H1 (cell line): ENCODE measurements at regions not wholly inside any gene's neighbourhood (a gene's known extent, or its start where the extent isn't known, plus 50 kb on each side); places are given as distances from the start of the nearest gene placed in this dataset.

Source experiments
- CTCF ChIA-PET: fragments of 300-600 bp; sonication (Branson Sonifier 250); formaldehyde crosslinking; loops from one replicate; lab custom pipeline; 2021; ENCODE audit not compliant: partially characterized antibody; lab: Charles Lee
- POLR2A ChIA-PET: fragments of 300-600 bp; sonication (Branson Sonifier 250); formaldehyde crosslinking; loops from one replicate; lab custom pipeline; 2021; ENCODE audit warnings: inconsistent platforms; ENCODE audit not compliant: partially characterized antibody; lab: Charles Lee
- DNase-seq, 2 experiments: peaks; one replicate each; pipeline versions ENCODE4 v3.0.0 to v3.0.0-alpha.2; 2010 to 2022; ENCODE audit warnings: low spot score in 2 of 2, low read depth in 1 of 2, mixed read lengths in 1 of 2
- FAIRE-seq: peaks from 2 replicates; lab custom pipeline; 2011; peaks lifted over from hg19 to GRCh38; lab: Jason Lieb, UNC
- H2AFZ ChIP-seq: 2 replicates; pipeline ENCODE4 v1.8.1; 2012; ENCODE audit warnings: low read length, inconsistent platforms
- H2AK5ac ChIP-seq: 2 replicates; pipeline ENCODE4 v1.6.1; 2013; ENCODE audit warnings: low read depth, low read length
- H2BK120ac ChIP-seq: replicated peaks from 2 replicates; pipeline ENCODE3; 2013; ENCODE audit warnings: low read depth, low read length, inconsistent platforms
- H2BK12ac ChIP-seq: 2 replicates; pipeline ENCODE4 v1.6.1; 2013; ENCODE audit warnings: low read depth, low read length
- H2BK15ac ChIP-seq: 2 replicates; pipeline ENCODE4 v1.6.1; 2013; ENCODE audit warnings: low read length
- H2BK20ac ChIP-seq: 2 replicates; pipeline ENCODE4 v1.6.1; 2013; ENCODE audit warnings: low read length
- H2BK5ac ChIP-seq: 2 replicates; pipeline ENCODE4 v1.6.1; 2013; ENCODE audit warnings: low read depth, low read length
- H3K14ac ChIP-seq: 2 replicates; pipeline ENCODE4 v1.6.1; 2013; ENCODE audit warnings: inconsistent platforms; ENCODE audit not compliant: insufficient read length
- H3K18ac ChIP-seq: 2 replicates; pipeline ENCODE4 v1.6.1; 2013; ENCODE audit warnings: low read length; ENCODE audit errors: extremely low read depth
- H3K23ac ChIP-seq: 2 replicates; pipeline ENCODE4 v1.6.1; 2013; ENCODE audit warnings: inconsistent platforms; ENCODE audit not compliant: insufficient read length
- H3K23me2 ChIP-seq: 2 replicates; pipeline ENCODE4 v1.6.1; 2013; ENCODE audit warnings: low read depth, low read length
- H3K27ac ChIP-seq: 2 replicates; pipeline ENCODE4 v1.6.1; 2011; ENCODE audit warnings: low read depth, low read length, inconsistent platforms
- H3K27me3 ChIP-seq, 4 experiments: replicated peaks in 1 of 4; 1 replicate in 1 of 4; 2 replicates in 3 of 4; pipeline versions ENCODE4 v1.6.1 to v1.8.1; 2011 to 2013; ENCODE audit warnings: low read length in 3 of 4, mild to moderate bottlenecking in 3 of 4, inconsistent platforms in 2 of 4, mixed read lengths in 2 of 4, moderate library complexity in 1 of 4; ENCODE audit not compliant: control insufficient read depth in 3 of 4, insufficient read depth in 3 of 4; ENCODE audit errors: extremely low read depth in 1 of 4
- H3K36me3 ChIP-seq, 4 experiments: 2 replicates each; pipeline versions ENCODE4 v1.6.1 to v1.8.1; 2011 to 2013; ENCODE audit warnings: mild to moderate bottlenecking in 4 of 4, low read length in 3 of 4, moderate library complexity in 2 of 4, control low read depth in 1 of 4, inconsistent platforms in 1 of 4; ENCODE audit not compliant: insufficient read depth in 4 of 4, control insufficient read depth in 2 of 4
- H3K4ac ChIP-seq: replicated peaks from 2 replicates; pipeline ENCODE3; 2013; ENCODE audit warnings: low read length, low read depth, mixed read lengths, inconsistent platforms; ENCODE audit not compliant: insufficient read length
- H3K4me1 ChIP-seq, 4 experiments: replicated peaks in 1 of 4; 1 replicate in 1 of 4; 2 replicates in 3 of 4; pipeline versions ENCODE4 v1.6.1 to v1.8.1; 2011 to 2013; ENCODE audit warnings: low read length in 3 of 4, inconsistent platforms in 2 of 4, mixed read lengths in 1 of 4; ENCODE audit not compliant: insufficient read depth in 4 of 4, control insufficient read depth in 3 of 4
- H3K4me2 ChIP-seq, 2 experiments: 2 replicates each; pipeline versions ENCODE4 v1.6.1 to v1.8.1; 2011 to 2013; ENCODE audit warnings: low read depth in 2 of 2, low read length in 2 of 2, control low read depth in 1 of 2, inconsistent platforms in 1 of 2, mild to moderate bottlenecking in 1 of 2; ENCODE audit not compliant: insufficient read depth in 1 of 2
- H3K4me3 ChIP-seq, 4 experiments: fragments of 200-600, 300-600 bp in 1 of 4; sonication (generic), shearing (Covaris generic), sonication (Bioruptor Twin) in 1 of 4; 2 replicates each; pipeline versions ENCODE4 v1.5.1 to v1.8.1; 2011 to 2016; ENCODE audit warnings: low read length in 4 of 4, low read depth in 3 of 4, control low read depth in 2 of 4, inconsistent platforms in 2 of 4, mild to moderate bottlenecking in 2 of 4, mixed read lengths in 1 of 4, moderate library complexity in 1 of 4; ENCODE audit not compliant: insufficient read depth in 2 of 4; ENCODE audit errors: extremely low read depth in 1 of 4
- H3K56ac ChIP-seq: replicated peaks from 2 replicates; pipeline ENCODE3; 2013; ENCODE audit warnings: low read depth, mild to moderate bottlenecking, mixed read lengths, low read length, inconsistent platforms; ENCODE audit not compliant: insufficient read length
- H3K79me1 ChIP-seq: 2 replicates; pipeline ENCODE4 v1.6.1; 2013; ENCODE audit warnings: low read depth, low read length, control low read depth
- H3K79me2 ChIP-seq, 2 experiments: 2 replicates each; pipeline versions ENCODE4 v1.6.1 to v1.8.1; 2012 to 2013; ENCODE audit warnings: low read length in 2 of 2, mild to moderate bottlenecking in 2 of 2, inconsistent platforms in 1 of 2; ENCODE audit not compliant: insufficient read depth in 2 of 2, control insufficient read depth in 1 of 2
- H3K9ac ChIP-seq, 4 experiments: replicated peaks in 1 of 4; 1 replicate in 1 of 4; 2 replicates in 3 of 4; pipeline versions ENCODE4 v1.6.1 to v1.8.1; 2011 to 2013; ENCODE audit warnings: low read depth in 3 of 4, low read length in 3 of 4, control low read depth in 2 of 4, mild to moderate bottlenecking in 2 of 4, moderate library complexity in 2 of 4, inconsistent platforms in 1 of 4; ENCODE audit errors: extremely low read depth in 1 of 4
- H3K9me3 ChIP-seq, 2 experiments: 2 replicates each; pipeline versions ENCODE4 v1.6.1 to v1.8.1; 2012 to 2013; ENCODE audit warnings: mild to moderate bottlenecking in 2 of 2, moderate library complexity in 2 of 2, control low read depth in 1 of 2, inconsistent platforms in 1 of 2, low read depth in 1 of 2, low read length in 1 of 2, mixed read lengths in 1 of 2; ENCODE audit not compliant: insufficient read depth in 2 of 2
- H4K20me1 ChIP-seq, 2 experiments: replicated peaks in 1 of 2; 2 replicates each; pipeline versions ENCODE3 to v1.8.1; 2011 to 2013; ENCODE audit warnings: inconsistent platforms in 2 of 2, low read length in 2 of 2, mild to moderate bottlenecking in 1 of 2; ENCODE audit not compliant: insufficient read depth in 2 of 2, control insufficient read depth in 1 of 2
- H4K5ac ChIP-seq: 2 replicates; pipeline ENCODE4 v1.6.1; 2013; ENCODE audit warnings: low read length, low read depth, mixed read lengths, inconsistent platforms; ENCODE audit not compliant: insufficient read length
- H4K8ac ChIP-seq: 2 replicates; pipeline ENCODE4 v1.8.0; 2013; ENCODE audit warnings: mild to moderate bottlenecking, moderate library complexity, low read length, inconsistent platforms; ENCODE audit not compliant: insufficient read depth; ENCODE audit errors: extremely low read depth
- H4K91ac ChIP-seq: replicated peaks from 2 replicates; pipeline ENCODE3; 2013; ENCODE audit warnings: low read length, mixed read lengths, inconsistent platforms; ENCODE audit not compliant: insufficient read length
- BACH1 ChIP-seq: IDR thresholded peaks from 2 replicates; pipeline ENCODE4 v1.6.1; 2012; ENCODE audit warnings: low read length, improper control_type of control experiment
- BRCA1 ChIP-seq: IDR thresholded peaks from 2 replicates; pipeline ENCODE4 v1.6.1; 2012; ENCODE audit warnings: low read depth, low read length, improper control_type of control experiment
- CBX5 ChIP-seq: fragments of 300-800, 300-1000 bp; sonication (generic); IDR thresholded peaks from 2 replicates; pipeline ENCODE4 v1.7.1; 2016; ENCODE audit warnings: antibody characterized with exemption, low read length, low read depth
- CHD2 ChIP-seq: IDR thresholded peaks from 2 replicates; pipeline ENCODE4 v1.6.1; 2012; ENCODE audit warnings: low read length, improper control_type of control experiment
- EZH2 ChIP-seq: fragments of 200-600 bp; sonication (generic); IDR thresholded peaks from 2 replicates; pipeline ENCODE4 v1.7.1; 2012; ENCODE audit warnings: low read depth, mild to moderate bottlenecking, moderate library complexity, low read length, inconsistent platforms; ENCODE audit not compliant: severe bottlenecking
- FOSL1 ChIP-seq: IDR thresholded peaks from 2 replicates; pipeline ENCODE4 v1.6.1; 2011; ENCODE audit warnings: mild to moderate bottlenecking, low read depth, low read length, moderate library complexity; ENCODE audit not compliant: insufficient read depth
- JUN ChIP-seq: IDR thresholded peaks from 2 replicates; pipeline ENCODE4 v1.6.1; 2011; ENCODE audit warnings: low read depth, mild to moderate bottlenecking, improper control_type of control experiment, low read length
- KDM4A ChIP-seq: IDR thresholded peaks from one replicate; pipeline ENCODE4 v1.7.1; 2012; ENCODE audit warnings: low read depth, mild to moderate bottlenecking, moderate library complexity, low read length, inconsistent platforms; ENCODE audit not compliant: severe bottlenecking
- KDM5A ChIP-seq: fragments of 200-600 bp; IDR thresholded peaks from 2 replicates; pipeline ENCODE4 v1.7.1; 2012; ENCODE audit warnings: mild to moderate bottlenecking, low read length, inconsistent platforms, mixed read lengths
- MAFK ChIP-seq: IDR thresholded peaks from 2 replicates; pipeline ENCODE4 v1.6.1; 2012; ENCODE audit warnings: low read depth, mild to moderate bottlenecking, improper control_type of control experiment, low read length
- NANOG ChIP-seq: IDR thresholded peaks from 2 replicates; pipeline ENCODE4 v1.6.1; 2011; ENCODE audit warnings: low read length, low read depth, mild to moderate bottlenecking, inconsistent platforms; ENCODE audit not compliant: insufficient read depth, poor library complexity, severe bottlenecking
- PHF8 ChIP-seq: fragments of 200-600 bp; sonication (generic); conservative IDR thresholded peaks from 2 replicates; pipeline ENCODE4 v1.7.1; 2012; ENCODE audit warnings: low read depth, mild to moderate bottlenecking, inconsistent platforms, low read length, moderate library complexity
- POLR2AphosphoS5 ChIP-seq: IDR thresholded peaks from 2 replicates; pipeline ENCODE4 v1.6.1; 2011; ENCODE audit warnings: low read depth, low read length
- POU5F1 ChIP-seq: IDR thresholded peaks from 2 replicates; pipeline ENCODE4 v1.6.1; 2011; ENCODE audit warnings: low read depth, mild to moderate bottlenecking, low read length, moderate library complexity
- SP1 ChIP-seq: IDR thresholded peaks from 2 replicates; pipeline ENCODE4 v1.6.1; 2011; ENCODE audit warnings: low read depth, low read length
- SRF ChIP-seq: IDR thresholded peaks from 2 replicates; pipeline ENCODE4 v1.6.1; 2011; ENCODE audit warnings: mild to moderate bottlenecking, low read depth, low read length, moderate library complexity
- TCF12 ChIP-seq: IDR thresholded peaks from 2 replicates; pipeline ENCODE4 v1.6.1; 2011; ENCODE audit warnings: low read depth, mild to moderate bottlenecking, low read length
- WGBS, 2 experiments: shearing (Covaris generic) in 1 of 2; methylation state at CpG; one replicate each; pipeline versions ENCODE4 v1.1.6 to v1.1.7; 2013 to 2015; ENCODE audit warnings: low lambda C conversion rate in 2 of 2, mixed read lengths in 2 of 2, inconsistent platforms in 1 of 2, low coverage in 1 of 2, missing lambda C conversion rate in 1 of 2; ENCODE audit not compliant: insufficient replicate concordance in 2 of 2, insufficient coverage in 1 of 2, insufficient read length in 1 of 2; ENCODE audit errors: extremely low coverage in 1 of 2, missing lambda C conversion rate in 1 of 2; 5-methylcytosine and 5-hydroxymethylcytosine counted together

DNA sequence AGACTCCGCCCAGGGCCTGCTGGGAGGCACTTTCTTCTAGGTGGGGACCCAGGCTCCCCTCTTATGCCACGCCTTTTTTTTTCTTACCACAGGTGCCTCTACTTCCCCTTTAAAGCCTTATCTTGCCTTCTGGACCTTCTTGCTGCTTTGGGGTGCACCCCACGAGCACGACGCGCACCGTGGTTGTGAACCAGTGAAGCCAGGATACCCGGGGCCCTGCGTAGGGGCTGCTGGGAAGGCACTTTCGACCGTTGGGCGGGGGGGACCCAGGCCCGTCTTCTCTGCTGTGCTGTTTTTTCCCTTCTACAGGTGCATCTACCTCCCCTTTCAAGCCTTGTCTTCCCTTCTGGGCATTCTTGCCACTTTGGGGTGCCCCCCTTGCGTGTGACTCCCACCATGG, 305.4 kb downstream of the ALG10 start:
- Histone ChIP-seq H3K23ac (no peak overlapping the region), H3K4me2 (no peak overlapping the region), H2BK5ac (no peak overlapping the region), H3K4me3 (no peak overlapping the region), H2BK15ac (no peak overlapping the region), H3K23me2 (no peaks in the 10 kb centered on the region), H3K9me3 (peaks cover 94 to 100% of the 10 kb centered on the region in 2 experiments), H3K79me1 (no peaks in the 10 kb centered on the region), H2AFZ (no peak overlapping the region), H2BK12ac (no peak overlapping the region), H3K56ac (no peak overlapping the region), H3K9ac (no peak overlapping the region), H4K91ac (no peak overlapping the region), H3K27me3 (no peaks in the 10 kb centered on the region), H3K18ac (no peak overlapping the region), H3K4ac (no peak overlapping the region), H4K20me1 (no peaks in the 10 kb centered on the region), H4K8ac (no peak overlapping the region), H3K4me1 (no peaks in the 10 kb centered on the region), H3K27ac (no peak overlapping the region), H2BK120ac (no peak overlapping the region), H3K36me3 (no peaks in the 10 kb centered on the region), H2BK20ac (no peak overlapping the region), H2AK5ac (no peak overlapping the region), H3K14ac (no peak overlapping the region), H4K5ac (no peak overlapping the region), H3K79me2 (no peaks in the 10 kb centered on the region)
- POLR2A ChIA-PET = no interaction called here
- DNase-seq (no peak), FAIRE-seq (no peak)
- CTCF ChIA-PET = no interaction called here
- WGBS, 2 experiments = 84% methylated on average over 14 of the region's 14 CpGs; no CpG with 5 or more reads in 1 of the 2 experiments
- TF ChIP-seq MAFK = no peak
- no peak for TF ChIP-seq PHF8
- no peak for TF ChIP-seq SRF
- no peak for TF ChIP-seq KDM5A
- no peak for TF ChIP-seq FOSL1
- no peak for TF ChIP-seq BRCA1
- no peak for TF ChIP-seq TCF12
- no peak for TF ChIP-seq JUN
- no peak for TF ChIP-seq BACH1
- TF ChIP-seq POLR2AphosphoS5 = no peak
- no peak for TF ChIP-seq NANOG
- no peak for TF ChIP-seq POU5F1
- no peak for TF ChIP-seq CBX5
- TF ChIP-seq EZH2 = no peak
- TF ChIP-seq CHD2 = no peak
- no peak for TF ChIP-seq SP1
- no peak for TF ChIP-seq KDM4A
